IPS-15b (cell line): ENCODE measurements at regions not wholly inside any gene's neighbourhood (a gene's known extent, or its start where the extent isn't known, plus 50 kb on each side); places are given as distances from the start of the nearest gene placed in this dataset.

Experiments
- H3K27me3 ChIP-seq: one replicate; pipeline ENCODE4 v1.6.1; 2013; ENCODE audit warnings: low read length; ENCODE audit not compliant: control insufficient read depth, insufficient read depth
- H3K36me3 ChIP-seq: one replicate; pipeline ENCODE4 v1.6.1; 2013; ENCODE audit warnings: low read length; ENCODE audit not compliant: control insufficient read depth, insufficient read depth
- H3K4me1 ChIP-seq: one replicate; pipeline ENCODE4 v1.6.1; 2013; ENCODE audit warnings: mild to moderate bottlenecking, low read length; ENCODE audit not compliant: control insufficient read depth, insufficient read depth
- H3K4me3 ChIP-seq: one replicate; pipeline ENCODE4 v1.5.1; 2013; ENCODE audit warnings: low read depth, low read length
- H3K9ac ChIP-seq: one replicate; pipeline ENCODE4 v1.6.1; 2013; ENCODE audit warnings: low read depth, mild to moderate bottlenecking, low read length
- H3K9me3 ChIP-seq: one replicate; pipeline ENCODE4 v1.6.1; 2013; ENCODE audit warnings: mild to moderate bottlenecking, low read length; ENCODE audit not compliant: control insufficient read depth, insufficient read depth

GRCh38 chr15:46275701-46276100, 640.9 kb downstream of the SQOR start:
- Histone ChIP-seq H3K9ac (no peak overlapping the region), H3K4me1 (no peaks in the 10 kb centered on the region), H3K27me3 (no peaks in the 10 kb centered on the region), H3K36me3 (no peaks in the 10 kb centered on the region), H3K4me3 (no peak overlapping the region), H3K9me3 (no peaks in the 10 kb centered on the region)

- H3K36me3 ChIP-seq, result no peaks in the 10 kb centered on the region
- H3K9ac ChIP-seq, result no peak overlapping the region
Measured at GRCh38 chr15:46277451-46277850, 642.6 kb downstream of the SQOR start.

GRCh38 chr15:46278062-46278461, 643.2 kb downstream of the SQOR start:
- no peaks in the 10 kb centered on the region for H3K27me3 ChIP-seq
- H3K9me3 ChIP-seq, result no peaks in the 10 kb centered on the region
- no peak overlapping the region for H3K9ac ChIP-seq
- H3K4me1 ChIP-seq, result no peaks in the 10 kb centered on the region
- no peaks in the 10 kb centered on the region for H3K36me3 ChIP-seq
- no peak overlapping the region for H3K4me3 ChIP-seq

More at GRCh38 chr15:46277451-46277850, 642.6 kb downstream of the SQOR start:
- H3K27me3 ChIP-seq, result no peaks in the 10 kb centered on the region
- no peaks in the 10 kb centered on the region for H3K9me3 ChIP-seq
- no peaks in the 10 kb centered on the region for H3K4me1 ChIP-seq
- H3K4me3 ChIP-seq, result no peak overlapping the region

- Histone ChIP-seq H3K27me3 (no peaks in the 10 kb centered on the region), H3K9me3 (no peaks in the 10 kb centered on the region), H3K36me3 (no peaks in the 10 kb centered on the region), H3K4me3 (no peak overlapping the region), H3K4me1 (no peaks in the 10 kb centered on the region), H3K9ac (no peak overlapping the region)
Measured at GRCh38 chr15:46278486-46279090, 643.8 kb downstream of the SQOR start.

- H3K36me3 ChIP-seq, result no peaks in the 10 kb centered on the region
- H3K9ac ChIP-seq, result no peak overlapping the region
- H3K9me3 ChIP-seq, result no peaks in the 10 kb centered on the region
- no peak overlapping the region for H3K4me3 ChIP-seq
- H3K4me1 ChIP-seq, result no peaks in the 10 kb centered on the region
- H3K27me3 ChIP-seq, result no peaks in the 10 kb centered on the region
Measured at GRCh38 chr15:46280762-46281542, 646.1 kb downstream of the SQOR start.

GRCh38 chr15:46293550-46293949, 658.7 kb downstream of the SQOR start:
- no peaks in the 10 kb centered on the region for H3K36me3 ChIP-seq
- no peak overlapping the region for H3K4me3 ChIP-seq
- H3K4me1 ChIP-seq, result peaks cover 8% of the 10 kb centered on the region
- H3K27me3 ChIP-seq, result no peaks in the 10 kb centered on the region
- no peaks in the 10 kb centered on the region for H3K9me3 ChIP-seq
- no peak overlapping the region for H3K9ac ChIP-seq

- Histone ChIP-seq H3K27me3 (no peaks in the 10 kb centered on the region), H3K4me3 (no peak overlapping the region), H3K9me3 (no peaks in the 10 kb centered on the region), H3K36me3 (no peaks in the 10 kb centered on the region), H3K9ac (no peak overlapping the region), H3K4me1 (peaks cover 11% of the 10 kb centered on the region)
Measured at GRCh38 chr15:46296002-46296401, 661.2 kb downstream of the SQOR start.

- peaks cover 11% of the 10 kb centered on the region for H3K4me1 ChIP-seq
- no peaks in the 10 kb centered on the region for H3K9me3 ChIP-seq
- H3K9ac ChIP-seq, result no peak overlapping the region
- no peak overlapping the region for H3K4me3 ChIP-seq
- H3K27me3 ChIP-seq, result no peaks in the 10 kb centered on the region
- H3K36me3 ChIP-seq, result no peaks in the 10 kb centered on the region
Measured at GRCh38 chr15:46296797-46297196, 662.0 kb downstream of the SQOR start.

GRCh38 chr15:46297766-46298165, 662.9 kb downstream of the SQOR start:
- Histone ChIP-seq H3K9ac (no peak overlapping the region), H3K4me3 (no peak overlapping the region), H3K4me1 (peaks cover 11% of the 10 kb centered on the region), H3K9me3 (no peaks in the 10 kb centered on the region), H3K27me3 (no peaks in the 10 kb centered on the region), H3K36me3 (no peaks in the 10 kb centered on the region)

- peaks cover 11% of the 10 kb centered on the region for H3K4me1 ChIP-seq
- no peaks in the 10 kb centered on the region for H3K9me3 ChIP-seq
- no peaks in the 10 kb centered on the region for H3K27me3 ChIP-seq
- no peaks in the 10 kb centered on the region for H3K36me3 ChIP-seq
- H3K9ac ChIP-seq, result no peak overlapping the region
- no peak overlapping the region for H3K4me3 ChIP-seq
Measured at GRCh38 chr15:46300716-46301115, 665.9 kb downstream of the SQOR start.

- no peak overlapping the region for H3K9ac ChIP-seq
- no peaks in the 10 kb centered on the region for H3K27me3 ChIP-seq
- H3K4me1 ChIP-seq, result peaks cover 11% of the 10 kb centered on the region
- H3K4me3 ChIP-seq, result no peak overlapping the region
- H3K9me3 ChIP-seq, result no peaks in the 10 kb centered on the region
- H3K36me3 ChIP-seq, result no peaks in the 10 kb centered on the region
Measured at GRCh38 chr15:46301291-46301690, 666.5 kb downstream of the SQOR start.

- H3K4me1 ChIP-seq, result peaks cover 9% of the 10 kb centered on the region
- H3K9ac ChIP-seq, result no peak overlapping the region
- H3K4me3 ChIP-seq, result no peak overlapping the region
- no peaks in the 10 kb centered on the region for H3K27me3 ChIP-seq
- no peaks in the 10 kb centered on the region for H3K36me3 ChIP-seq
- no peaks in the 10 kb centered on the region for H3K9me3 ChIP-seq
Measured at GRCh38 chr15:46301826-46302225, 667.0 kb downstream of the SQOR start.
